ENCODE measurements at regions not wholly inside any gene's neighbourhood (a gene's known extent, or its start where the extent isn't known, plus 50 kb on each side); places are given as distances from the start of the nearest gene placed in this dataset.

DNA sequence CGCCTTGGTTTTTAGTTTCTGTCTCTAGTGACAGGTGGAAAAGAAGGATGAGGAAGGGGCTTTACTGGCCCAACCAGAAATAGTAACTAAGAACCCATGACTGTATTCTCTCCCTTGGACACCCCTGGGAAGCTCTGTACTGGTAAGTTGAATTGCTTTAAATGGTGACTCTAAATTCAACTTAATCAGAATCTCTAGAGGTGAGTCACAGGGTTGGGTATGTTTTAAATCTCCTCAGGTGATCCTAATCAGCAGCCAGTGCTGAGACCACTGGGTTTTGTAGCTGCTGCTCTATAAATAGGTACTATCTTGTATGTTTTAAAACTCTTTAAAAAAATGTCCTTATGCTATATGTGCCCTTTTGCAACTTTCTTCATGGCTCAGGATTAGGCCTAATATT is 314.0 kb upstream of the ECI2 start:
- TF ChIP-seq, protein P1, sequence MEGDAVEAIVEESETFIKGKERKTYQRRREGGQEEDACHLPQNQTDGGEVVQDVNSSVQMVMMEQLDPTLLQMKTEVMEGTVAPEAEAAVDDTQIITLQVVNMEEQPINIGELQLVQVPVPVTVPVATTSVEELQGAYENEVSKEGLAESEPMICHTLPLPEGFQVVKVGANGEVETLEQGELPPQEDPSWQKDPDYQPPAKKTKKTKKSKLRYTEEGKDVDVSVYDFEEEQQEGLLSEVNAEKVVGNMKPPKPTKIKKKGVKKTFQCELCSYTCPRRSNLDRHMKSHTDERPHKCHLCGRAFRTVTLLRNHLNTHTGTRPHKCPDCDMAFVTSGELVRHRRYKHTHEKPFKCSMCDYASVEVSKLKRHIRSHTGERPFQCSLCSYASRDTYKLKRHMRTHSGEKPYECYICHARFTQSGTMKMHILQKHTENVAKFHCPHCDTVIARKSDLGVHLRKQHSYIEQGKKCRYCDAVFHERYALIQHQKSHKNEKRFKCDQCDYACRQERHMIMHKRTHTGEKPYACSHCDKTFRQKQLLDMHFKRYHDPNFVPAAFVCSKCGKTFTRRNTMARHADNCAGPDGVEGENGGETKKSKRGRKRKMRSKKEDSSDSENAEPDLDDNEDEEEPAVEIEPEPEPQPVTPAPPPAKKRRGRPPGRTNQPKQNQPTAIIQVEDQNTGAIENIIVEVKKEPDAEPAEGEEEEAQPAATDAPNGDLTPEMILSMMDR (IDR thresholded peaks at IDR 0.05; ENCODE audit: low read length): no peak
- TF ChIP-seq EZH2 (IDR thresholded peaks at IDR 0.05; ENCODE audit: borderline replicate concordance, low read length): no peak

Measured in OCI-LY1 (cell line).